GM18499 (cell line): ENCODE measurements at regions not wholly inside any gene's neighbourhood (a gene's known extent, or its start where the extent isn't known, plus 50 kb on each side); places are given as distances from the start of the nearest gene placed in this dataset.
"Not testable (repeated sequence)": the region's sequence is repeated elsewhere in the genome, so short reads cannot be mapped to it uniquely, and the experiment has no call there.

Experiments used
- ATAC-seq: cut with Tn5 transposase; IDR thresholded peaks from one replicate; pipeline ENCODE4 v1.9.1; 2021; ENCODE audit warnings: moderate number of reproducible peaks; ENCODE audit not compliant: insufficient read depth, unreplicated experiment

DNA sequence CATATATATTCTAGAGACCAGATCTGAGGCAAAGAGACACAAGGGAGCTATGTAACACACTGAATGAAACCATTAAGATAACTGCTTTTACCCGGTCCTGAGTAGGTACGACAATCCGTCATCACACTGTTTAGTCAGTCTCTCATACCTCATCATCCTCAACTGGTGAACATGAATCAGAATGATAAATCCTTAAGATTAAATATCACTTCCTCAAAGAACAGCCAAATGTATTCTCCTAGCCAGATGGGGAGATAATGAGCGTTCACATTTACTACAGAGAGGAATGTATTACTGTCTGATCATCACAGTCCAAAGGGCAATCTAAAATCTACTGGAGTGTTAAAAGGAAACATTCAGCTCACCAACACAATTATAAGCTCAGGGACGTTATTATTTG lies 319.4 kb upstream of the STAC start:
- no peak for ATAC-seq

DNA sequence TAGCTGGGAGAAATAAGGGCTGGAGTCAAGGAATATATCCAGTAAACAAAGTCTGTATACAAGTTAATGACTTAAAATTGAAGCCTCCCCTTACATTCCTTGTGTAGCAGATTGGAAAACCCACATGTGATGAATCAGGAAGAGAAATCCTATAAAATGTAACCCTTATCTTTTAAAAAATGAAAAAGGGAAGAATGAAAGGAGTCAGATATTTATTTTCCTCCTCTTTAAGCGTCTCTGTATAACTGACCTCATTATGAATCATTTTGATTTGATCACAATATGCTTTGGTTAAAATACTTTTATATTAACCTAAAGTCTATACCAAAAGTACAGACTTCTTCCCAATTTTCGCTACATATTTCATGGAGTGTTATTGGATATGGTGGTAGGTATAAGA lies 316.3 kb upstream of the STAC start:
- no peak for ATAC-seq

DNA sequence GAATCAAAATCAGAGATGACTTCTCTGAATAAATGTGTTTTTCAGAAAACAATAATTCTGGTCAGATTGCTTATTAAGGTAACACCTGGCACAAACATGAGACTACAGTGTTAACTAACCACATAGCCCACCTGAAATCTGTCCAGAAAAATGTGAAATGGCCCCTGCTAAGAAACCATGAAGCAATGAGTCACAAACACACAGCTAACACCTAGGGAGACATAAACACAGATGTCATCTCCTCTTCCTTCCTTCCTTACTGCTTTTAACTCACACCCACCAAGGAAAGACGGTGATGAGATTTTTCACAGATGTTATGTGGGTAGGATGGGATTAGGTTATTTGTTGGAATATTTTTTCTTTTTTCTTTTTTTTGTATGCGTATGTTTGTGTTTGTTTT lies 315.0 kb upstream of the STAC start:
- ATAC-seq, result no peak

DNA sequence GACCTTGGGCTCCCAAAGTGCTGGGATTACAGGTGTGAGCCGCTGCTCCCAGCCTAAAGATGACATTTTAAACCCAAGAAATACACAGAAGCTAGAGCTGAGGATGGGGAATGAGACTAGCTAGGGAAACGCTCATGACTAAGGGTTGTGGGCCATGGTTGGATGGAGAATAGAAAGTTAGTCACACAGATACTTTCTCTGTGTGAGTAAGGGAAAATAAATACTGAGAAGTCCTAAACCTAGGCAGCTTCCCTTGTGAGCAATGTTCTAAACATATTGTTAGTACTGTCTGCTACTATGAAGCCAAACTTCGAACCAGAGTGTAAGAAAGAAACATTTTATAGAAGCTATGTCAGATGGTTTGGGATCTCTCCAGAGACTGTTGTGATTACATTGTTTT lies 304.8 kb upstream of the STAC start:
- ATAC-seq, result no peak

DNA sequence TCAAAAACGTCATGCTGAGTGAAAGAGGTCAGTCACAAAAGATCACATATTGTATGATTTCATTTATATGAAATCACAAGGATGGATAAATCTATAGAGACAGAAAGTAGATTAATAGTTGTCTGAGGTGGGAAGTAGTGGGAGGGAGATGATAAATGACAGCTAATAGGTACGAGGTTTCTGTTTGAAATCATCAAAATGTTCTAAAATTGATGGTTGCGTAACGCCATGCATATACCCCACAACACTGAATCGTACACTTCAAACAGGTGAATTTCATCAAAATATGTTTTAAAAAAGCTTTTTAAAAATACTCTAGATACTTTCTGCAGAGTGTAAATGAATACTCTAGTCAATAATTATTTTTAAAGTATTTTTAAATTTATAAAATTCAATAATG lies 303.0 kb upstream of the STAC start:
- ATAC-seq, result no peak

DNA sequence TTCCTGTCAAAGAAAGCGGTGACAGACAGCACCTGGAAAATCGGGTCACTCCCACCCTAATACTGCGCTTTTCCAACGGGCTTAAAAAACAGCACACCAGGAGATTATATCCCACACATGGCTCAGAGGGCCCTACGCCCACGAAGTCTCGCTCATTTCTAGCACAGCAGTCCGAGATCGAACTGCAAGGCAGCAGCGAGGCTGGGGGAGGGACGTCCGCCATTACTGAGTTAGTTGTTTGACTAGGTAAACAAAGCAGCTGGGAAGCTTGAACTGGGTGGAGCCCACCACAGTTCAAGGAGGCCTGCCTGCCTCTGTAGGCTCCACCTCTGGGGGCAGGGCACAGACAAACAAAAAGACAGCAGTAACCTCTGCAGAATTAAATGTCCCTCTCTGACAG lies 297.3 kb upstream of the STAC start:
- not testable (repeated sequence) for ATAC-seq

DNA sequence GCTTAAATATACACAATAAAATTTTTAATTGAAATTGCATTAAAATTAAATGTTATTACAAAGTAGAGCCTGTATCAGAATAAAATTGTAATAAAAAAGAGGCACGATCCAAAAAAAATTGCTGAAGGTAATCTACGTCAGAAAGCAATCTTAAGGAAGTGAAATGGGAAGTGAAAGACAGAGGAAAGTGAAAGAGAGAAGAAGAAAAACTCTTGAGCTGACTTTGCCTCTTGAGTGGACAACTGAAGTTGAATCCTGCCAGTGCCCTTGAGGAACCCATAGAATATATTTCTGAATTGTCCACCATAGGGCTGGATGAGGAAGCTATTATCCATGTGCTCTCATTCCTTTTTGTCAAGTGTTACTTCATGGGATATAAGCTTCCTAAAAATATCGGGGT lies 285.1 kb upstream of the STAC start:
- peak; percentile 63 for ATAC-seq

DNA sequence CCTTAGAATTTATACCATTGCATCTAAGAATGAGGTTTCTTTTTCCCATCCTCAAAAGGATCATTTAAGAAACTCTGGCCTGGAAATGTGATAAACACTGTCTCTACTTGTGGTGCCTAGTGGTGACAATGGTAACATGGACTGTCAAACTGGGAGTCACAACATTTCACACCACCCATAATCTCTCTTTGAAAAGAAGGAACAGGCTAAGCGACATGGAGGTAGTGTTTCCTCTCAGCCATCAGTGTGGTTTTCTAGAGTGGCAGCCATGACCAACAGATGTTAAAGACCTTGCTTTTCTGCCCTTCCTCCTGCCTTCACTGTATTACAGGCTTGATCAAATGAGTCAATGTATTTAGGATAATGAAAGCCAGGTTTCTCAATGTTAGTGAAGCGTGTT lies 283.1 kb upstream of the STAC start:
- no peak for ATAC-seq

DNA sequence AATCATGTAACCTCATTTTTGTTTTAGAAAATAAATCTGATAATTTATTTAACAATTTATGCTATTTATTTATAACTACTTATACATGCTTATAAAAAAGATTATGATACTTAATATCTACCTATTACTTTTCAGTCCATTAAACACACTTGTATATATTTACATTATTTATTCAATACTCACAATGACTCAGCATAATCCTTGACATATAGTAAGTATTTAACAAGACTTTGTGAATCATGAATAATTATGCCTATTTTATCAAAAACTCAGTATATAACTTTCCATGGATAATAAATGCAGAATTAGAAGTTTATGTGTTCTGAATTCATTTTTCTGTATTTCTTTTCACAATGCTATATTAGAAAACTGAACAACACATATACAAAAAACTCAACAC lies 266.0 kb upstream of the STAC start:
- ATAC-seq, result no peak

DNA sequence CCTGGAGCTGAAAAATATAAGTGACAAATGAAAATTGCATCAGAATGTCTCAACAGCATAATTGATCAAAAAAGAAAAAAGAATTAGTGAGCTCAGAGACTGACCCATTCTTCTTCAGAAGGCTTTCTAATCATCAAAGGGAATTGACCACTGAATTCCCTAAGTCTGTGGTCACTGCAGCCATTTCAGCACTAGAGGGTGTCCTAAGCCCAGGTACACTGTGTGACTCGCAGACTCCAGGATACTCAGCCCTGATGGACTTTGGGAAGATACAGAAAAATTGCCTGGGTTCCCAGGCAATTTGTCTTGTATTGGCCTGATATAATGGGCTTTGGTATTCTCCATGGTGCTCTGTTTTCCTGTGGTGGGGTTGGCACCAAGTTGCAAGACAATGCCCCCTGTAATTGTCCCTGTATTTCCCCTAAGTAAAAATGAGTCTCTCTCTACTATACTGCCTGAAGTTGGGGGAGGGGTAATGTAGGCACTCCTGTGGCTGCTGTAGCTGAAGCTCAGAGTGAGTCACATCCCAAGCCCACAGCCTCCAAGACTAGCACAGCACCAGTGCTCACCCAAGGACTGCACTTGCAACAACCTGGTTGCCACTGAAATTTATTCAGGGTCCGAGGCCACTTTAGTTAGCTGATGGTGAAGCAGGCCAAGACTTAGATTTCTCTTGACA lies 256.0 kb upstream of the STAC start:
- ATAC-seq, result no peak

DNA sequence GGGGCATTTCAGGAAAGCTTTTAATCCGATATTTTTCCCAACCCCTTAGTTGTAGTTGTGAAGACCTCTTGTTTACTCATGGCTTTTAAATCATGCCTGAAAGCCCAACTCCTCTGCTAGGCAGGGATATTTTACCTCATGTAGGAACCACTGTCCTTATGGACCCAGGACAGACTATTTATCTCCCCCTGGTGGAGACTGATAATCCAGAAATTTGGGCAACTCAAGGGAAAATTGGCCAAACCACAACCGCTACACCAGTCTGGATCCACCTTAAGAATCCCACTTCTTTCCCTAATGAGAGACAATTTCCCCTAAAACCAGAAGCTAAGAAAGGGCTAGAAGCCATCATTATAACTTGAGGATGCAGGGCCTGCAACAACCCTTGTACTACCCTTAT lies 248.1 kb upstream of the STAC start:
- ATAC-seq, result no peak

DNA sequence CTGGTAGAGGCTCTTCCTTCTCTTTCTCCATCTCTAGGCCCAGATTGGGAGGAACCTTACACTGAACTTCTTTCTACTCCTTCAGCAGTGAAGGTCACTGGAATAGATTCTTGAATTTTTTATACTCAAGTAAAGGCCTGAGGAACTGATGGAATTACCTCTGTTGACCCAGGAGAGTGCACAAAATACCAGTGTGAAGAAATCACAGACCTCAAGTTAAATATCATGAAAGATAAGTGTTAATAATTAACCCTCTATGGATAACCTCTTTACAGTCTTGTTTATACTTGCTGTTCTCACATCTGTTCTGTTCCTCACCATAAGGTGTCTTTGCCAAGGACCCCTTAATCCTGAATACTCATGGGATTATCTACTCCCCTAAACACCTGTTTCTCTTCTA lies 244.4 kb upstream of the STAC start:
- ATAC-seq, result no peak

DNA sequence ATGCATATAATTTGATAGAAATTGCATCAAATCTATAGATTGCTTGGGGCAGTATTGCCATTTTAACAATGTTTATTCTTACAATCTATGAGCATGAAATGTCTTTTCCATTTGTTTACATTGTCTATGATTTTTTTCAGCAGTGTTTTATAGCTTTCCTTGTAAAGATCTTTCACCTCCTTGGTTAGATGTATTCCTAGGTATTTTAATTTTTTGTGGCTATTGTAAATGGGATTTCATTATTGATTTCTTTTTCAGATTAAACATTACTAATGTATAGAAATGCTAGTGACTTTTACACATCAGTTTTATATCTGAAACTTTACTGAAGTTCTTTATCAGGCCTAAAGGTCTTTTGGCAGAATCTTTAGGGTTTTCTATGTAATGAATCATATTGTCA lies 237.6 kb upstream of the STAC start:
- no peak for ATAC-seq

DNA sequence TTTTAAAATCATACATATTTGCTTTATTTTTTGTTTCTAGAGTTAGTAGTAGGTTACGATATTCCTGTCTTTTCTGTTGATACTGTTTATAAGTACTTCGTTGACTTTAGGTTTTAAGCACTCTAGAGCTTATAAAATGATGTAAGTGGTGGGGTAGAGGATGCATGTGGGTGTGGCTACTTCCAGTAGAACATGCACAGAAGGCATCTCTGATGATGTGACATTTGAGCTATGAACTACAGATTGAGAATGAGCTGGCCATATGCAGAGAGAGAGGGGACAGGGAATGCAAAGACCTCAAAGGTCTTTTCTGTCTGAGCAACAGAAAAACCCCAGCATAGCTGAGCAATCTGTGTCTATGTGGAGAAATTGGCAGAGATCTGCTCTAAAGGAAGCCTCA lies 233.9 kb upstream of the STAC start:
- ATAC-seq, result no peak

DNA sequence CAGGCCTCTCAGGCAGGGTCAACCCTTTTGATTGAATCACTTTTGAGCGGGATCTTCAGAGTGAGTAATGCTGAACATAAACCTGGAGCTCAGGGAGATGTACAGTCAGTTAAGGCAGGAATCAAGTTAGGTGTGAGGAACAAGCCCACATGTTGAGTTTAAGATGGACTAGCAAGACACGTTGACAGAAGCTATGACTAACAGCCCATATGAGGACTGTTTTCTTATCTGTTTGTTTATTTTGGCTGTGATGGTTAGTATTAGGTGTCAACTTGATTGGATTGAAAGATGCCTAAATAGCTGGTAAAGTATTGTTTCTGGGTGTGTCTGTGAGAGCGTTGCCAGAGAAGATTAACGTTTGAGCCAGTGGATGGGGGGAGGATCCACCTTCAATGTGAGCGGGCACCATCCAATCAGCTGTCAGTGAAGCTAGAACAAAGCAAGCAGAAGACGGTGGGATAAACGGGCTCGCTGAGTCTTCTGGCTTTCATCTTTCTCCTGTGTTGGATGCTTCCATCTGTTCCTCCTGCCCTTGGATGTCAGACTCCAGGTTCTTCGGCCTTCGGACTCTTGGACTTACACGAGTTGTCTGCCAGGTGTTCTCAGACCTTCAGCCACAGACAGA lies 232.3 kb upstream of the STAC start:
- ATAC-seq, result no peak

DNA sequence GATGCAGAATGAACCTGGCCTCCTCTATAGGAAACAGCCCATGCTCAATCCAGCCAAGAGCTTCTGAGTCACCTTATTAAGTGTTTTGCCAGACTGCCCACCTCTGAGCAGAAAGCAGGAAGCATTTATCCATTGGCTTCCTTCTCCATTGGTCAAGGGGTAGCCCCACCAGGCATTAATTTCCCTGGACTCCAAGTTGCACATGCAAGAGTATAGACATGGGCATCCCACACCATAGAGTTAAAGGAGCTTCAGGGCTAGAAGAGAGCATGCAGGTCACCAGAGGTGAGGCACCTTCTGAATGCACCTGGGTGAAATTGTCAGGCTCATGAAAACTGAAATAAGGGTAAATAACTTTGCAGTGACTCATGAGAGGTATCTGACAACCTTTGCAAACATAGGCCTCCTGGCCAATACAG lies 230.8 kb upstream of the STAC start:
- no peak for ATAC-seq

DNA sequence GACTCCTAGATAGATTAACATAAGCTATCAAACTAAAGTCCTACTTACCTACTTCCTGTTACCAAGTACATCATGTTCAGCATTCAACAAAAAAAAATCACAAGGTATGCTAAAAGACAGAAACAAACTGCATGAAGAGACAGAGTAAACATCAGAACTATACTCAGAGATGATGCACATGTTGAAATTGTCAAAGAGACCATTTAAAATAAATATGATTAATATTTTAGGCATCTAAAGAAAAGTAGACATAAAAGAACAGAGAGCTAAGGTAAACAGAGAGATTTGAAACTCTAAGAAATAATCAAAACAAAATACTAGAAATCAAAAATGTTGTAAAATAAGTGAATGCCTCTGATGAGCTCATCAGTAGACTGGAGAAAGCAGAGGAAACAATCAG lies 224.8 kb upstream of the STAC start:
- no peak for ATAC-seq

DNA sequence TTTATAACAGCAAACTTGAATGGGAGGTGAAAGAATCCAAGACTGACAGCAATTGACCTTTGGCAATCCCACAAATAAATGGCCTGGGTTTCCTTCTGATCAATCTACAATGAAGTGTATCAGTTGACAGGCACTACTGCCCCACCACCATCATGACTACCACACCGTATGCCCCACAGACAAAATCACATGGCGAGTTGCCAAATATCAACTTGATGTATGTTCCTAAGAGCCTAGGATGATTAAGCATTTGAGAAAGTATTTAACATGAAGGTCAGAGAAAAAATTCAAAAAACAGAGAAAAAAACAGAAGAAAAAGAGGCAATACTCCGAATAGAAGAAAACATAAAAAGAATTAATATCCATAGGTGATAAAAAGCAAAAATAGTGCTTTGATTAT lies 215.9 kb upstream of the STAC start:
- no peak for ATAC-seq

DNA sequence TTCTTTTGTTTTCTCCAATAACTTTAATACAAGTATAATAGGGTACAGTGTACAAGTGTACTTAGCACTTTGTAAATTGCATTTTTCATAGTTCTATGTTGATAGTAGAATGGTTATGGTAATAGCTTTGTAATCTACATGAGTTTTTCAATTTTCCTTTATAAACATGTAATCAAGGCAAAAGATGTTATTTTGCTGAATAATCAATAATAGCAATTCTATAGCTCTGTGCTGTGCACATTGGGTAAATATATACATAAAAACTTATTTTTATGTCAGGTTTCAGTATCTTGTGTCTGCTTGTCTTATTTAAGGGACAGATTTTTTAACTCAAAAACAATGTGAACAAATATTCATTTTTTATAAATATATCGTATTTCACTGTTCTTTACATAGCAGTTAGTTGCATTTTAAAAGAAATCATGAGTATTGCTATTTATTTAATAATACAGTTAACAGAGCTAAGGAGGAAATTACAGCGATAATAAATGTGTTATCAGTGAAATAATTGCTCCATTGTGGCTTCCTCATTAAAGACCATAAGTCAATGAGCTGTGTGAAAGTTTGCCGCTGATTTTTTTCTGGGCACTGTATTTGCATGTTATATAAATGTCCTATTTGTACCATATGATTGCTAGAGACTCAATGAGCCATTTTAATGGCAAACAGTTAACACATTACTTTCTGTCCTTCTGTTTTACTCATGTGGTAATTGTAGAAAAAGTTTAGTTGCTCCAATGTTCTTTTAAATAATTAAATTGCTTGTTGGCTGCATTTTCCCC lies 214.6 kb upstream of the STAC start:
- no peak for ATAC-seq

DNA sequence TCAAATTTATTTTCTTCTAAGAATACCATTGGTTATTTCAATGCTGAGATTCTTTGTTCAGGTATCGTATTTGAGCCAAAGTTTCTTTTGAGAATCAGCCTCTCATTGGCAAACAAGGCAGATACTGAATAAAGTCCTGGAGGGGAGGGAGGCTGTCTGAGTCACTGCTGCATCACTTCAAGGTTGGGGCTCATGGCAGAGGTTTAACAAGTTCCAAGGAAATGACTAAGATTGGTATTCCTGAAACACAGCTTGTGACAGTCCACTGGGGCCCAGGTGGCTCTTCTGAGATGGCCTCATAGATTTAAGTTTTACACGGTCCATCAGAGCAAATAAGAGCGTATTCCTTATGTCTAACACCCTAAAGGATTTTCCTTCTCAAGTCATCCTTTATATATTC lies 213.8 kb upstream of the STAC start:
- no peak for ATAC-seq

DNA sequence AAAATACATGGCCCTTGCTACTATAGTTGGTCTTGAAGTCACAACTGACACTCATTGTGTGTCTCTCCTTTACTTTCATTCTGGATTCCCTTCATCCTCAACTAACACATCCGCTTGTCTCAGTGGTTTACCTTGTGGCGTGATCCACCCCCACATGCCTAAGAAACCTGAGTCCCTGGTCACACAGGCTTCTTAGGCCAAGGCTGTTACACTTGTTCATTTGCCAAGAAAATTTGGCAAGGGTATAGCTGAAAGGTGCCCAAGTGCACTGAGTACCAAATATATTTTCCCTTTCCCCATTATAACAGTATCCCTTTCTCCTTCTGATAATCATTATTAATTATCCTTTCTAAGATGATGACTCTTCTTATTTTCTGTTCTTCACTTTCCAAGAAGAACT lies 207.6 kb upstream of the STAC start:
- ATAC-seq, result no peak
